Fibroblast of upper back skin (primary cell): ENCODE measurements at regions not wholly inside any gene's neighbourhood (a gene's known extent, or its start where the extent isn't known, plus 50 kb on each side); places are given as distances from the start of the nearest gene placed in this dataset.
A peak's percentile ranks its signal among the peaks of the same experiment; 100 is the strongest.
"Not testable (repeated sequence)": the region's sequence is repeated elsewhere in the genome, so short reads cannot be mapped to it uniquely, and the experiment has no call there.

Experiments used
- DNase-seq: peaks from one replicate; pipeline ENCODE4 v3.0.0-alpha.2; 2013

DNA sequence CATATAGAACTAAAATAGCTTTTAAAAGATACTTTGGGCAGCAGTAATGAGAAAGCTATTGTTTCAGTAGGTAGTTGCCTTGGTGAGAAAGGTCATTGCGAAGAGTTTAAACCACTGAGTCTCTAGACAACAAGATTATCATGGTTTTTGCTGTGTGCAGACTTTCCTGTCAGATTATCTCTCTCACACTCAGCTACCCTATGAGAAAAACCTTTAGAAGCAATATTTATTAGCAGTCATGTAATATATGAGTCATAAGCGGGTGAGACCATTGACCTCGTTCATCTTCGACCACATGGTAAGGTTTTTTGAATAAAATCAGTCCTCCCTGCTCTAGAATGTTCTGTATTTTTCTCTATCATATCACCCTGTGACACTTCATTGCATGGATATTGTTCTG is 59.9 kb downstream of the GPR65 start:
- DNase-seq = no peak

DNA sequence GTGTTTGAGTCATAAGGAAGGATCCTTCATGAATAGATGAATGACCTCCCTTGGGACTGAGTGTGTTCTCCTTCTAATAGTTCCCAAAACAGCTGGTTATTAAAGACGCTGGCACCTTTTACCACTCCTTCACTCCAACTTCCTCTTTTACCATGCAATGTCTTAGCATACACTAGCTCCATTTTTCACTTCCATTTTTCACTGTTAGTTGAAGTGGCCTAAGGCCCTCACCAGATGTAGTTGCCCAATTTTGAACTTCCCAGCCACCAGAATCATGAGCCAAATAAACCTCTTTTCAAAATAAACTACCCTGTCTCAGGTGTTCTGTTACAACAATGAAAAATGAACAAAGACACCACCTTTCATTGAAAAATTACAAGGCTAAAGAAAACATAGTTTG is 64.7 kb downstream of the GPR65 start:
- DNase-seq = no peak

DNA sequence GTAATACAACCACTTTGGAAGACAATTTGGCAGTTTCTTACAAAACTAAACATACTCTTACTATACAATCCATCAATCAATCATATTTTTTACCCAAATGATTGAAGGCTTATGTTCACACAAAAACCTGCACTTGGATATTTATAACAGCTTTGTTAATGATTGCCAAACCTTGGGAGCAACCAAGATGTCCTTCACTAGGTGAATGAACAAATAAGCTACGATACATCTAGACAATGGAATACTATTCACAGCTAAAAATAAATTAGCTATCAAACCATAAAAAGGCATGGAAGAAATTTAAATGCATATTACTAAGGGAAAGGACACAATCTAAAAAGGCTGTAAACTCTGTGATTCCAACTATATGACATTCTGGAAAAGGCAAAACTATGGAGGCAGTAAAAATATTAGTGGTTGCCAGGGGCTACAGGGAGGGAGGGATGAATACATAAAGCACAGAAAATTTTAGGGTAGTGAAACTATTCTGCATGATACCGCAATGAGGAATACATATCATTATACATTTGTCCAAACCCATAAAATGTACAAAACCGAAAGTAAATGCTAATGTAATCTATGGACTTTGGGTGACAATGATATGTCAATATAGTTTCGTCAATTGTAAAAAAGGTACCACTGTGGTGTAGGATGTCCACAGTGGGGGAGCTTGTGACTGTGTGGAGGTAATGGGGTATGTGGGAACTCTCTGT is 70.5 kb downstream of the GPR65 start:
- DNase-seq = no peak

DNA sequence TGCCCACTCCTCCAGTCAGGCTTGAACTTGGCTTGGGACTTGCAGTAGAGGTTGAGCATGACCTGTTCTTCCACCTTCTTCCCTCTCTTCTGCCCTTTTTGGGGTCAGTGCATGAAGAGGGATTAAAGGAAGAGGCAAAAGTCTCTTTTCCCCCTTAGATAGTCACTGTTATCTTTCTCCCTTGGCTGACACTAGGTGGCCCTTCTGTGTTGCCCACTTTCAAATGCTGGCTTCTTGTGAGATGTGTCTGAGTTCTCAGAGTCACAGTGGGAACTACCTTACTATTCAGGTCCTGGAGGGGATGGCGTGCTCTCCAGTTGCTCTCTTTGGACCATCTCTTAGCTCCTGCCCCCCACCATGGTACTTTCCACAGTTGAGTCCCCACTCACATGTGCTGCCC is 73.6 kb downstream of the GPR65 start:
- DNase-seq = no peak

DNA sequence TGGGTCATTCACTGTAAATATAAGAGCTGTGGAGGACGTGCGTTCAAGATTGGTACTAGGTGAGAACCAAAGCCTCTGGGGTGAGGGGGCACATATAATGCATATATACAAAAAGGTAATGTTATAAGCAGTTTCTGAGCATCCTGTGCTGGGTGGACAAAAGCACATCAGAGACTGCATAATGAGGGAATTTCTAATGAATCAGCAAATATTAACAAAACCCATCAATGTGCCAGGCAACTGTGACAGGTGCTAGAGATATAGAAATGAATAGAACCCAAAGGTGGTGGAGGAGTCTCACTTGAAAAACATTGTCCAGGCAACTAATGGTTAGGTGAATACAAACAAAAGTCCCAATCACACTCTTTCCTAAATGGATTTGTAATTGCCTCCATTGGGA is 74.7 kb downstream of the GPR65 start:
- no peak for DNase-seq

DNA sequence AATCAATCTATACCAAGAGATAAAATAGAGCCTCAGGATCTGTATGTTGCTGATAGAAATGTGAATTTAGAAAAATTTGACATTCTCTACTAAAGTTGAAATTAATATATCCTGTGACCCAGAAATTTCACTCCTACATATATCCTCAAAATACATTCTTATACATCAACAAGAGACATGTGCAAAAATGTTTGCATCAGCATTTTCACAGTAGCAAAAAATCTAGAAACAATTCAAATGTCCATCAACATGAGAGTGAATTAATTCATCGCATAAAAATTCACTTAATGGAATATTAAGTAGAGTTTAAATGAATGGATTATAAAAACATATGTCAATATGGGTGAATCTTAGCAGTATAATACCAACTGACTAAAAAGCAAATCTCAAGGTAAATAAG is 80.8 kb downstream of the GPR65 start:
- no peak for DNase-seq

DNA sequence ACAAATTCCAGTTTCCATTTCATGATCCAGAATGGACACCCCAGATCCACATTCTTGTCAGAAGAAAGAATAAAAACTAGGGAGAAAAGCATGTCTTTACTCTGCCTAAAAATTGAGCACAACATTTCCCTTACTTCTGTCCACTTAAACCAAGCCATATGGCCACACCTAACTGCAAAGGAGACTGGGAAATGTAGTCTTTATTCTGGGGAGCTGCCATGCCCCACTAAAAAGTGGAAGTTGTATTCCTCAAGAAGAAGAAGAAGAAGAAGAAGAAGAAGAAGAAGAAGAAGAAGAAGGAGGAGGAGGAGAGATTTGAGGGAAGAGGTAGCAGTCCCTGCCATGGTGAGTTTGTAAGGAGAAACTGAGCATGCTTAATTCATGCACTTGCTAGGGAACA is 84.5 kb downstream of the GPR65 start:
- DNase-seq = no peak

DNA sequence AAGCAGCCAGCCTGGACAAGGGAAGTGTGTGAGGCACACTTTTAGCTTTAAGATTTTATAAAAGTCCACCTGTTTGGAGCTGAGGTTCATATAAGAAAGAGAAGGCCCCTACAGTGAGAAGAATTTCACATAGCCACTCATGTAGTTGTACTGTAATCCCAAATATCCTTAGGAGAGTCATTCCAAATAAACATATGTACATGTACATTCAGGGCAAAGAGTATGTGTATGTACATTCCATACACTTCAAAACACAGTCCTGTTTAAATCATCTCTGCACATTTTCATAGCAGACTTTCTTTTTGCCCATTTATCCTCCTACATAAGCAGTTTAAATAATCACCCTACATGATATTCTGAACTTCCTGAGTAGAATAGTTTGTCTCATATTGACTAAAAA is 87.6 kb downstream of the GPR65 start:
- DNase-seq = no peak

DNA sequence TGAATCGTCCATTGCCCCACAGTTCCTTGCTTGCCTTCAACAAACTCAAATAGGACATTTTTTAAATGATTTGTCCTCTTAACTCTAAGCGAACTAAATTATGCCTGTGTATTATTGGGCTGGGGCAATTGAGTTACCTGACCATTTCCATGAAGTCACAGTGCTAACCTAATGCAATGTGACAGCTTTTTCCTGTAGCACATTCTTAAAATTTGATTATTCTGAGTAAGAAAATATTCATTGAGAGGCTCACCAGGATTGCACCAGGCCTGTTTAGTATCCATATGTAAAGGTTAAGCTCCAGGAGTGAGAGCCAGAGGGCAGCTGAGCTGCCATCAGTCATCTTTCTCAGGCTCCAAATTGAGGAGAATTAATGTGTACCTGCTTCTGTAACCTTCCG is 90.9 kb downstream of the GPR65 start:
- no peak for DNase-seq

DNA sequence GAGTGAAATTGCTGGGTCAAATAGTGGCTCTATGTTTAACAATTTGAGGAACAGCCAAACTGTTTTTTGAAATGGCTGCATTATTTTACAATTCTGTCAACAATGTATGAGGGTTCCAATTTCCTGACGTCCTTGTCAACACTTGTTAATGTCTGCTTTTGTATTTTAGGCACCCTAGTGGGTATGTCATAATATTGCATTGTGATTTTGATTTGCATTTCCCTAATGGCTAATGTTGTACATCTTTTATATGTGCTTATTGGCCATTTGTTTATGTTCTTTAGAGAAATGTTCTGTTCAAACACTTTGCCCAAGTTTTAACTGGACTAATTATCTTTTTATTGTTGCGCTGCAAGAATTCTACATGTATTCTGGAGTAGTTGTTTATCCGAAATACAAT is 93.2 kb downstream of the GPR65 start:
- DNase-seq = no peak

DNA sequence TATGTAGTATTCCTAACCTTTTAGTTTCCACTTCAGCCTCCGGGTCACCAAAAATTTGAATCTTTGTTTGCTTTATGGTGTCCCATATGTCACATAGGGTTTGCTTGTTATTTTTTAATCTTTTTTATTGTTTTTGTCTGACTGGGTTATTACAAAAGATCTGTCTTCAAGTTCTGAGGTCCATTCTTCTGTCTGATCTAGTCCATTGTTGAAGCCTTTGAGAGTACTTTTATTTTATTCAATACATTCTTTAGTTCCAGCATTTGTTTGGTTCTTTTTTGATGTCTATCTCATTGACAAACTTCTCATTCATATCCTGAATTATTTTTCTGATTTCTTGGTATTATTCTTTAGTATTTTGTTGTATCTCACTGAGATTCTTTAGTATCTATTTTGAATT is 99.8 kb downstream of the GPR65 start:
- no peak for DNase-seq

DNA sequence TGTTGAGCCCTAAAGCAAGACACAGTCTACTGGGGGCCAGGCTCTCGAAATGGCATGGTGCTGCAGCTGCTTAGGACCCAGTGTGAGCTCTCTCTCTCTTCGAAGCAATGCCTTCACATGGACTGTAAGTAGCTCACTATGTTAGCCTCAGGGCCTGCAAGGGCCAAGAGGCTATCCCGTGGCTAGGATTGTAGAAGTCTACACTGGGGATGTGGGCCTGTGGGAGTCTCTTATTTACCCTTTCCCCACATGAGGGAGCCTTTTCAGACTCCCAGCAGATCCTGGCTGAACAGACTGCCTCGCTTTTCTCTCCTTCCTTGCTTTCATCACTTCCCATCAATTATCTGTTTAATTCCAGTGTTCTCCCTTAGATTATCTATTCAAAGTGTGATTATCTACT is 101.4 kb downstream of the GPR65 start:
- DNase-seq = no peak

DNA sequence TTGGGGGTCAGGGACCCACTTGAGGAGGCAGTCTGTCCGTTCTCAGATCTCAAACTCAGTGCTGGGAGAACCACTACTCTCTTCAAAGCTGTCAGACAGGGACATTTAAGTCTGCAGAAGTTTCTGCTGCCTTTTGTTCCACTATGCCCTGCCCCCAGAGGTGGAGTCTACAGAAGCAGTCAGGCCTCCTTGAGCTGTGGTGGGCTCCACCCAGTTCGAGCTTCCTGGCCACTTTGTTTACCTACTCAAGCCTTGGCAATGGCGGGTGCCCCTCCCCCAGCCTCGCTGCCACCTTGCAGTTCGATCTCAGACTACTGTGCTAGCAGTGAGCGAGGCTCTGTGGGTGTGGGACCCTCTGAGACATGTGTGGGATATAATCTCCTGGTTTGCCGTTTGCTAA is 122.7 kb downstream of the GPR65 start:
- not testable (repeated sequence) for DNase-seq

DNA sequence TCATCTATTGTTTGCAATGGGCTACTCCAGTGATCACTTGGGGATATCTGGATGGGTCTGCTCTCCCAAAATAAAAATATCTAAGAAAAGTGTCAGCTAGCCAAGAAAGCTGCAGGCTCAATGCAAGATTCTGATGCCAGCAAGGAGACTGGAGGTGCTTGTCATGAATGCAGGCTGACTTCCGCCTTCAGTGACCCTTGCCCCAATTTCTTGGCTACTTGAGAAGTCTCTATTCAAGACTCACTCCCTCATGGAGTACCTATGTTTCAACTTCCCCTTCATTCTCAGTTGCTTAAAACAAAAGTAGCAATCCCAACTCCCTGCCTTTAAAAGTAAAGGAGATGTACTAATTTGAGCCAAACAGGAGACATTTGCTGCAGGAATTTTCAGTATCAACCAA is 123.9 kb downstream of the GPR65 start:
- DNase-seq = no peak

DNA sequence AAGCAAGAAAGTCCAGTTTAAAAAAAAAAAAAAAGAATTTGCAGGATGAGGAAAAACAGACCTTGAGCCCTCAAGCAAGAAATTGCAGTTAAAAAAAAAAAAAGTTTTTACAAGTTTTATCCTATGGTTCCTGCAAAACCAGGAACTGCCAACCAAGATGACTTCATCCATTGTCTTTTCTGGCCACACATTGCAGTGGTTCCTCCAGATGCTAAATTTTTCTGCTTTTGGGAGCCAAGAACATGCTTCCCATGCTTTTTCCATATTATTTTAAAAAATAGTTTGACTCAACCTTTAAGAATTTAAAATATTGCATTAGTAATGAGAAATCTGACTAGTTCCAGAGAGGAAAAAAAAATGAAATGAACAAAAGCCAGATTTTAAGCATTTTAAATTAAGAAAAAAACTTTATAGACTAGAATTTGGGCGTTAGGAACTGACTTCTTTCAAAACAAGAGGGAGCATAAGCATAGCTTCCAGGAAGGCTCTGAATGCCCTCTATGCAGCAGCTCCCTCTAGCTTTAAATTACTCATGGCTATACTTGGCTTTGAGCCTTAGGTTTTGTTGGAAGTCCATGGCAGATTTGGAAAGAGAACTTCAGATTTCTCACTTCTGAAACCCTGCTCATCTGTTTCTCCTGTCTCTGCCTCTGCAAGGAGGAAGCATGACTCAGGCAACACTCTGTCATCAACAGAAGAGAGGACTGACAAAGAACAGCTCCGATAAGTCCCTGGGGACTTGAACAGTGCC is 124.5 kb downstream of the GPR65 start:
- peak; percentile 87 for DNase-seq

DNA sequence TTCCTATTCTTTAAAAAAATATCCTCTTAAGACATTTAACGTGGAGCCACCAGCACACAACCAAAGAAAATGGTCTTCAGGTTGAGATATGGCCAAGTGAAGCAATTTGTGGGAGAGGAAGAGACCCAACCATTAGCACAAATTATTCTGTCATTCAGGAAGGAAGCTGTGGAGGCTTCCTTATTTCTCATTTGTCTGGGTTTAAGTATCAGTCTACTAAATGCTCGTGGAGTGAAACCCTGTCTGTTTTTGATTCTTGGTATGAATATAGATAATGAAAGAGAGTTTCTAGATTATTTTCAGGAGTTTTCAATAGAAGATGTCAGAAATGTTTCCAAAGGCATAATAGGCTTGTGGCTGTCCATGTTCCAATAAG is 125.1 kb downstream of the GPR65 start:
- DNase-seq = no peak
